ENCODE measurements at regions not wholly inside any gene's neighbourhood (a gene's known extent, or its start where the extent isn't known, plus 50 kb on each side); places are given as distances from the start of the nearest gene placed in this dataset.
"Not testable (repeated sequence)": the region's sequence is repeated elsewhere in the genome, so short reads cannot be mapped to it uniquely, and the experiment has no call there.

DNA sequence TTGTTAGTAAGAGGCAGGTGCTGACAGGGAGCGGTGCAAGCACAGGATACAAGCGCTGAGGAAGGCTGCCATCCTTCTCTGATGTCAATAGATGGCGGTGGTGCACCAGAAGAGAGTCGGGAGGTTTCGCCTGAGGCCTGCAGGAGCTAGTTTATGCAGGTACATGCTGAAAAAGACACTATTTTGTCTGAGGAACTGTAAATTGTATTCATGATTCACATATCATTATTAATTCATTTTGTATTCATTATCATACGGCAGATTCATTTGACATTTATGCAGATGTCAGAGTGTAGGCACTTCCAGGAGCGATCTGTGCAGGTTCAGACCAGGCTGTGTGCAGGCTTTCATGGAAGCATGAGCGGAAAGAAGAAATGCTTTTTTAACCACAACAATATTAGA lies 824.0 kb downstream of the STIM2 start:
- no peaks in the 10 kb centered on the region for H3K36me3 Mint-ChIP-seq (ENCODE audit: insufficient read depth)
- ATAC-seq (replicated peaks; ENCODE audit: extremely low read depth, poor library complexity, severe bottlenecking) (no peak), DNase-seq (ENCODE audit: low spot score in 2 of 2) (no peak)
- H3K4me1 Mint-ChIP-seq = no peaks in the 10 kb centered on the region
- peaks cover 5% of the 10 kb centered on the region for H3K9me3 Mint-ChIP-seq
- no peak overlapping the region for H3K4me3 Mint-ChIP-seq
- no peak overlapping the region for H3K27ac Mint-ChIP-seq (ENCODE audit: low read depth)
- no peaks in the 10 kb centered on the region for H3K27me3 Mint-ChIP-seq

DNA sequence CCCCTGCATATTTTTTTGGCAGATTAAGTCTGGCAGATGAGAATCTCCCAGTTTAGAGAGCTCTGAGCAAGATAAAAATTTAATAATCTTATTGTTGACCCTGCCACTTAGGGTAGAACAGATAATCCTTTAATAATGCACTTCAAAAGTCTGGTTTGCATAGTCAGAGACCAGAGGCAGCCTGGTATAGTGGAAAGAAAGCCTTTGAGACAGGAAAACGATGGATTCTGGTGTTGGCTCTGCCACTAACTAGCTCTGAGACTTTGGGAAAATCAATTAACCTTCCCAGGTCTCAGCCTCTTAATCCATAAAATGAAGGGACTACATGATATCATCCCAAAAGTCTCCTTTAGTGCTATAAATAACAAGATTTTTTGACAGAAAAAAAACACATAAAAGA lies 824.5 kb downstream of the STIM2 start:
- Mint-ChIP-seq H3K27me3 (no peaks in the 10 kb centered on the region), H3K27ac (ENCODE audit: low read depth) (no peak overlapping the region), H3K9me3 (peaks cover 9% of the 10 kb centered on the region), H3K4me3 (no peak overlapping the region), H3K36me3 (ENCODE audit: insufficient read depth) (no peaks in the 10 kb centered on the region), H3K4me1 (no peaks in the 10 kb centered on the region)
- ATAC-seq (replicated peaks; ENCODE audit: extremely low read depth, poor library complexity, severe bottlenecking) (no peak), DNase-seq (ENCODE audit: low spot score in 2 of 2) (no peak)

DNA sequence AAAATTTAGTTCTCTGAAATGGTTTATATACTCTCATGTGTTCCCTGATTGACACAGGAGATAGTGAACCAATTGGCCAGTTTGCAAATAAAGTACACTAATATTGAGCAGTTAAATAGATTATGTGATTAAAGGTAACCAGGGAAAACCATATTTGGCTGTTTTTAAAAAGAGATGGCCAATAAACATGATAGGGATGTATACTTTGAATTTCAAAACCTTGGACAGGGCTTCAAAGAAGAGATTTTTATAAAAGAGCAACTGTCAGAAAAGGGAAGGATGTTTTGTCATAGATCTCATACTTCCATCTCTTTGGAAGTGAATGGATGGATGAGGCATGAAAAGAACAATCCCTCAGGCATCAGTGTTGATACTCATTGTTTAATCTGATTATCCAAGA lies 825.3 kb downstream of the STIM2 start:
- ATAC-seq (replicated peaks; ENCODE audit: extremely low read depth, poor library complexity, severe bottlenecking) = no peak
- no peaks in the 10 kb centered on the region for H3K27me3 Mint-ChIP-seq
- no peaks in the 10 kb centered on the region for H3K36me3 Mint-ChIP-seq (ENCODE audit: insufficient read depth)
- no peak overlapping the region for H3K4me3 Mint-ChIP-seq
- H3K27ac Mint-ChIP-seq (ENCODE audit: low read depth) = no peak overlapping the region
- H3K9me3 Mint-ChIP-seq = peaks cover 13% of the 10 kb centered on the region
- H3K4me1 Mint-ChIP-seq = no peaks in the 10 kb centered on the region
- no peak for DNase-seq (ENCODE audit: low spot score in 2 of 2)

DNA sequence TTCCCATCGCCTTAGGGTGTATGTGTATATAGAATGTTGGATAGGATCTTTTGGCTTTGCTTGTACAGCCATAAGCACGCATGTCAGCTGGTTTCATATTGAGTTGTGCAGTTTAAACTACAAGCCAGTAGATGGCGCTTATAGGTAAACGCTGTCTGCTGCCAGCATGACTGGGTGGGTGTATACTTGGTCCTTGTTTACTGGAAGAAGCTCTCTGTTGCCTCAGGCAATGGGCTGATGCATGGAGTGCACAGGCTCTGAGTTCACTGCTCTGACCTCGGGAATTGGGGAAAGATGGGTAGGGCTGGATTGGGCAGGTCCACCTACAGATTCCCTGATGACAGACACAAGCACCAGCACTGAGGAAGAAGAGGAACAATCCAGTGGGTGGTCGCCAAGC lies 831.5 kb downstream of the STIM2 start:
- Mint-ChIP-seq H3K27me3 (no peaks in the 10 kb centered on the region), H3K27ac (ENCODE audit: low read depth) (no peak overlapping the region), H3K4me3 (no peak overlapping the region), H3K9me3 (peaks cover 24% of the 10 kb centered on the region), H3K4me1 (no peaks in the 10 kb centered on the region), H3K36me3 (ENCODE audit: insufficient read depth) (no peaks in the 10 kb centered on the region)
- DNase-seq (ENCODE audit: low spot score in 2 of 2) (no peak), ATAC-seq (replicated peaks; ENCODE audit: extremely low read depth, poor library complexity, severe bottlenecking) (no peak)

DNA sequence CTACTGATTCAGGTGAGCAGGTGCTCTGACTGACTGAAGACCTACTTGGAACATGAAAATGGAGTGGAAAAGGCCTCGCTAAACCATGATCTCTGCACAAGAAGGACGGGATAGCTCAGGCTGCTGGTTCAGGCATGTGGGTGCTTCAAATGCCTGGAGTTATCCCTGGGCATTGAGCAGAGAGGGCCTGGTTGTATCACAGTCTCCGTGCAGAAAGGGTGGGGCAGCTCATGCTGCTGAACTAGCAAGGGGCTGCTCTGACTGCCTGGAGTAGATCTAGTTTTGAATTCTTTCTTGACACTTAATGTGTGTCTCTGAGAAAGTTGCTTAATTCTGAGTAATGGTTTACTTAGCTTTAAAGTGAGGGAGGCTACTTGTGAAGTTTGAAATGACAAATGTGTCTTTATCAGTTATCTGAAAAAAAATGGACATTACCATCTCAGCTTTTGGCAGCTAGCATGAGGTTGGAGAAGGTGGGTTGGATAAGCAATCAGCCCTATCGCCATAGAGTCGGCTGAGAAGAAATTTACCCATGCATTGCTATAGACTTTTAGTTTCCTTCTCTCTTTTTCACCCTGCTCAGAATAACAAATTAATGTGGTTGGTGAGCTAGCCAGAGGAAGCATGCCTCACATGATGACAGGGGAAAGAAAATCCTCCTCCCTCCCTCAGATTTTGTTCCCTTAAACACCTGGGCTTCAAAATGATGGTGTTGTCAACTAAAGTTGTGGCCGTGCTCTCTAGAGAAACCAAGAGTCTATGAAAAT lies 832.4 kb downstream of the STIM2 start:
- Mint-ChIP-seq H3K36me3 (ENCODE audit: insufficient read depth) (no peaks in the 10 kb centered on the region), H3K4me3 (no peak overlapping the region), H3K9me3 (peaks cover 24% of the 10 kb centered on the region), H3K4me1 (no peaks in the 10 kb centered on the region), H3K27ac (ENCODE audit: low read depth) (no peak overlapping the region), H3K27me3 (no peaks in the 10 kb centered on the region)
- DNase-seq (ENCODE audit: low spot score in 2 of 2) = no peak
- no peak for ATAC-seq (replicated peaks; ENCODE audit: extremely low read depth, poor library complexity, severe bottlenecking)

DNA sequence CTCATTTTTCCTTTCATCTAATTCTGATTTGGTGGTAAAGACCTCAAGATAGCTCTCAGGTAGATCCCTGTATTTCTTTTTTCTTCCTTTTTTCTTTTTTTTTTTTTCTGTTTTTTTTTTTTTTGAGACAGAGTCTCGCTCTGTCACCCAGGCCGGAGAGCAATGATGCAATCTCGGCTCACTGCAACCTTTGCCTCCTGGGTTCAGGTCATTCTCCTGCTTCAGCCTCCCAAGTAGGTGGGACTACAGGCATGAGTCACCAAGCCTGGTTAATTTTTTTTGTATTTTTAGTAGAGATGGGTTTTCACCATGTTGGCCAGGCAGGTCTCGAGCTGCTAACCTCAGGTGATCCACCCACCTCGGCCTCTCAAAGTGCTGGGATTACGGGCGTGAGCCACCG lies 835.6 kb downstream of the STIM2 start:
- not testable (repeated sequence) for H3K36me3 Mint-ChIP-seq (ENCODE audit: insufficient read depth); H3K4me1 Mint-ChIP-seq; H3K4me3 Mint-ChIP-seq

DNA sequence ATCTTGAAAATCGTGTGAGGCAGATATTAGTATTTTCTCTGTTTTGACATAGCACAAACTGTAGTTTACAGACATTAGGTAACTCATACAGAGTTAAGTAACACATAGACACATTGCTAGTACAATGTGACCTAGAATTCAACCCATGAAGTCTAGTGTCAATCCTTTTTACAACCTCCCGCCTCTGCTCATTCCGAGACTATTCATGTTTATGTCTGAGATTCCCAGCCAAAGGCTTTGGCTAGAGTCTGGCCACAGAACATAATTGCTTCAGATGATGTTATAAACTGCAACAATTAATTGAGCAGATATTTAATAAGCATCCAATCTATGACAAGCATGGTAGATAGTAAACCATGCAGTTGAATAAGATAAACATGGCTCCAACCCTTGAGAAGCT lies 841.0 kb downstream of the STIM2 start:
- no peaks in the 10 kb centered on the region for H3K36me3 Mint-ChIP-seq (ENCODE audit: insufficient read depth)
- H3K9me3 Mint-ChIP-seq = peaks cover 19% of the 10 kb centered on the region
- no peak for ATAC-seq (replicated peaks; ENCODE audit: extremely low read depth, poor library complexity, severe bottlenecking)
- no peak for DNase-seq (ENCODE audit: low spot score in 2 of 2)
- no peak overlapping the region for H3K27ac Mint-ChIP-seq (ENCODE audit: low read depth)
- no peaks in the 10 kb centered on the region for H3K27me3 Mint-ChIP-seq
- H3K4me3 Mint-ChIP-seq = no peak overlapping the region
- no peaks in the 10 kb centered on the region for H3K4me1 Mint-ChIP-seq

More for the DNA sequence above, 835.6 kb downstream of the STIM2 start:
- H3K9me3 Mint-ChIP-seq = peaks cover 21% of the 10 kb centered on the region
- DNase-seq (ENCODE audit: low spot score in 2 of 2); H3K27me3 Mint-ChIP-seq; H3K27ac Mint-ChIP-seq (ENCODE audit: low read depth); ATAC-seq (replicated peaks; ENCODE audit: extremely low read depth, poor library complexity, severe bottlenecking): not testable (repeated sequence)

DNA sequence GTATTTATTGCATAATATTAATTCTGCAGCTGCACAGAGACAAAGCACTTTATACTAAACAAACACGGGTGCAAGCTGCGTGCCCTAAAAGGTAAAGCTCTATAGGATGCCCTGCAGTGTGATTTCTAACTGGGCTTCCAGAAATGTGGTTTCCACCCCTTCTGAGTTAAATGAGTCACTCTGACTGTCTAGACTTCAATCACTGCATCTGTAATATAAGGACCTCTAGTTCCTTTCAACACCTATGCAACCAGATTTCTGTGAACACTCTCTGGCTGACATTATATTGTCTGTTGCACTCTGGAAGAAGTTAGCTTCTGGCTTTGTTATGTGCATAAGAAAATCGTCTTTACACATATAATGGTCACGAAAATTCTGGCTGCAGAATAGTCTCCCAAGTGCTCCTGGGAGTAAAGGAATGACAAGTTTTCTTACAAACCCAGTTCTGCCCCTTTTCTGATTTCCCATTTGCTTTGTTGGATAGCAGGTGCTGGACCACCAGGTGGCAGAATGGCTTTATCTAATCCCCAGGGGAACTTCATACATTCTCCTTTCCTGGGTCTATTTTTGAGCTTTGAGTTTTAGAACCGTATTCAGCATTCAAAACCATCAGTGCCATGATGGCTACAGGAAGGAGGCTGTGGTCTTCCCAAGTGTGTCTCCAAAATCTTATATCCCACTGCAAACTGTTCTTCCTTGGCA lies 842.2 kb downstream of the STIM2 start:
- Mint-ChIP-seq H3K27me3 (no peaks in the 10 kb centered on the region), H3K36me3 (ENCODE audit: insufficient read depth) (no peaks in the 10 kb centered on the region), H3K4me3 (no peak overlapping the region), H3K4me1 (no peaks in the 10 kb centered on the region), H3K9me3 (peaks cover 24% of the 10 kb centered on the region), H3K27ac (ENCODE audit: low read depth) (no peak overlapping the region)
- DNase-seq (ENCODE audit: low spot score in 2 of 2) (no peak), ATAC-seq (replicated peaks; ENCODE audit: extremely low read depth, poor library complexity, severe bottlenecking) (no peak)

DNA sequence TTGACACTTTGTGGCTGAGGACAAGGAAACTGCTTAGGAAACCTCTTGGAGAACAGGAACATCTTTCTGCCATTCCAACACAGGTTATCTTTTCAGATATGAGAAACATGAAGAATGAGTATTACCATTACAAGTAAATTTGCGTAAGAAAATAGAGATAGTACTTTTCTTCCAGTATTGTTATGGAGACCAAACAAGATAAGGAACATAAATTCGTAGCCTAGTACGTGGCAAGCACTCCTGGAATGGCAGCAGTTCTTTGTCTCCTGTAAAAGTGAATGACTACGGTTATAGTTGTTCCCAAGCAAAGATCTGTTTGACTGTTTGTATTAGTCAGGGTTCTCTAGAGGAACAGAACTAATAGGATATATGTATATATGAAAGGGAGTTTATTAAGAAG lies 843.1 kb downstream of the STIM2 start:
- no peak overlapping the region for H3K27ac Mint-ChIP-seq (ENCODE audit: low read depth)
- H3K9me3 Mint-ChIP-seq = peaks cover 20% of the 10 kb centered on the region
- H3K4me3 Mint-ChIP-seq = no peak overlapping the region
- H3K4me1 Mint-ChIP-seq = no peaks in the 10 kb centered on the region
- ATAC-seq (replicated peaks; ENCODE audit: extremely low read depth, poor library complexity, severe bottlenecking) = no peak
- H3K27me3 Mint-ChIP-seq = no peaks in the 10 kb centered on the region
- DNase-seq (ENCODE audit: low spot score in 2 of 2) = no peak
- no peaks in the 10 kb centered on the region for H3K36me3 Mint-ChIP-seq (ENCODE audit: insufficient read depth)

DNA sequence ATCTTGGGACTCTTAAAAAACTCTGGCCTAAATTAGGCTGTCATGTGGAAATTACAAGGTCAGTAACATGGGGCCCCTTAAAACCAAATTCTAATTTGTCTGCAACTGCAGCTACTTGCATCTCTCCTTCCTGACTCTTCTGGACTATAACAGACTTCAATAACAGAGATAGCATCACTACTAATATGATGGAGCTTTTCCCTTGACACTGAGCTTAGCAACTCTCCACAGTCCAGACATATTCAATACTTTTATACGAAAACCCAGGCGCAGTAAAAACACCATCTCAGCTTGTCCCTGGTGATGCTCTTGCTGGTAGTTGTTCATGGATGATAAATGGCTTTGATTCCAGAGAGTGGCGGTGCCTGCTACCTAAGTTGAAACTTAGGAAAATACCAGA lies 850.4 kb downstream of the STIM2 start:
- Mint-ChIP-seq H3K4me3 (no peak overlapping the region), H3K36me3 (ENCODE audit: insufficient read depth) (no peaks in the 10 kb centered on the region), H3K27me3 (no peaks in the 10 kb centered on the region), H3K27ac (ENCODE audit: low read depth) (no peak overlapping the region), H3K9me3 (peaks cover 29% of the 10 kb centered on the region), H3K4me1 (no peaks in the 10 kb centered on the region)
- no peak for DNase-seq (ENCODE audit: low spot score in 2 of 2)
- ATAC-seq (replicated peaks; ENCODE audit: extremely low read depth, poor library complexity, severe bottlenecking) = no peak

DNA sequence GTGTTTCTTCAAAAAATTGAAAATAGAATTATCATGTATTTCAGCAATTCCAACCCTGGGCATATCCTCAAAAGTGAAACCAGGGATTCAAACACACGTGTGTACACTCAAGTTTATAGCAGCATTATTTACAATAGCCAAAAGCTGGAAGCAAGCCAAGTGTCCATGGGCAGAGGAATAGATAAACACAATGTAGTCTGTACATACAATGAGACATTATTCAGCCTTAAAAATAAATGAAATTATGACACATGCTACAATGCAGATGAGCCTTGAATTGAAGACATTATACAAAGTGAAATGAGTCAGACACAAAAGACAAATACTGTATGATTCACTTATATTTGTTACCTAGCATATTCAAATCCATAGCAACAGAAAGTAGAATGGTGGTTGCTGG lies 853.4 kb downstream of the STIM2 start:
- no peak overlapping the region for H3K27ac Mint-ChIP-seq (ENCODE audit: low read depth)
- no peak overlapping the region for H3K4me3 Mint-ChIP-seq
- ATAC-seq (replicated peaks; ENCODE audit: extremely low read depth, poor library complexity, severe bottlenecking) (no peak), DNase-seq (ENCODE audit: low spot score in 2 of 2) (no peak)
- peaks cover 23% of the 10 kb centered on the region for H3K9me3 Mint-ChIP-seq
- no peaks in the 10 kb centered on the region for H3K36me3 Mint-ChIP-seq (ENCODE audit: insufficient read depth)
- H3K4me1 Mint-ChIP-seq = no peaks in the 10 kb centered on the region
- no peaks in the 10 kb centered on the region for H3K27me3 Mint-ChIP-seq

DNA sequence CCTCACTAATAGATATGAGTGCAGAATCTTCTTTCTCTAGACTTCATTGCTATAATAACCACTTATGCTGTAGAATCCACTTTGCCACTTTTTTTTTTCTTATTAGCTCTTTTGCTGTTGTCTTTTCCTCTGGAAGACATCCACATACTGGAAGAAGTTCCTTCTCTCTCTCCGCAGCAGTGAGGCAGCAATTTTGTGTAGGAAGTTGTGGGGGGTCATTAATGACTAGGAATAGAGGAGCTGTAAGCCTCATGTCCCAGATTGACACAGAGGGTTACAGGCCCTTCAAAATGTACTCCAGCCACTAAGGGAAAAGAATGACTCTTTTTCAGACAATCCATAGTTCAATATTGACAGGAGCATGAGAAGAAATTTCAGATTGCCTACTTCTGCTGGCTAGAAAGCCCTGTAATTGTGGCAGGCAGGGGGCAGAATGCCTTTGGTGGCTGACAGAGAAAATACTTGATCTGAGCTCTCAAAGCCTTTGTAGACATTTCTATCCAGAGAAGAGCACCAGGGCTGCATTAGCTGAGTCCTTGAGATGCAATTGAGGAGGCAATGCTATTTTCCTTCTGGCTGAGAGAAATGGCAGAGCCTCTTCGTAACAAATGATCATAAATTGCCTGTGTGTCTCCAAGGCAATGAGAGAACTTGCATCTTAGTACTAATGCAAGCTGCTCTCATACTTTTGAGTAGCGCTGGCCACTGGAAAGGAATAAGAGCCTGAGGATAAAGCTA lies 856.2 kb downstream of the STIM2 start:
- Mint-ChIP-seq H3K4me1 (no peaks in the 10 kb centered on the region), H3K27me3 (no peaks in the 10 kb centered on the region), H3K9me3 (peaks cover 25% of the 10 kb centered on the region), H3K4me3 (no peak overlapping the region), H3K27ac (ENCODE audit: low read depth) (no peak overlapping the region), H3K36me3 (ENCODE audit: insufficient read depth) (no peaks in the 10 kb centered on the region)
- no peak for DNase-seq (ENCODE audit: low spot score in 2 of 2)
- no peak for ATAC-seq (replicated peaks; ENCODE audit: extremely low read depth, poor library complexity, severe bottlenecking)

DNA sequence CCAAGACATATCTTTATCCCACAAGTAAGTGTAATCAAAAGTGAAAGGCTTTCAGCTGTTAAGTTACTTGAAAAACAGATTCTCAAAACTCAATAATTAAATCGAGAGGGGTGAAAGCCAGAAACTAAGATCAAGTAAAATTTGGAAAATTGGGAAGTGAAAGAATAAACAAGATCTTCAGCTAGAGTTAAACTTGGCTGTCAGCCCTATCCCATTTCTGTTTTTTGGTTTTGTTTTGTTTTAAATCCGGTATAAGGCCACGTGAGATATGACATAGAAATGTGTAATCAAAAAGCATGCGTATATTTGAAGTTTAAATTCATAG lies 856.8 kb downstream of the STIM2 start:
- ATAC-seq (replicated peaks; ENCODE audit: extremely low read depth, poor library complexity, severe bottlenecking) = no peak
- no peak for DNase-seq (ENCODE audit: low spot score in 2 of 2)
- Mint-ChIP-seq H3K9me3 (peaks cover 25% of the 10 kb centered on the region), H3K36me3 (ENCODE audit: insufficient read depth) (no peaks in the 10 kb centered on the region), H3K4me1 (no peaks in the 10 kb centered on the region), H3K27me3 (no peaks in the 10 kb centered on the region), H3K27ac (ENCODE audit: low read depth) (no peak overlapping the region), H3K4me3 (no peak overlapping the region)
